A549 (cell line): ENCODE measurements at regions not wholly inside any gene's neighbourhood (a gene's known extent, or its start where the extent isn't known, plus 50 kb on each side); places are given as distances from the start of the nearest gene placed in this dataset.

Source experiments
- ATAC-seq, 2 experiments: fragments of 200-7000 bp in 1 of 2; fragments of >200 bp in 1 of 2; cut with Nextera tagmentation in 1 of 2; cut with Tn5 transposase in 1 of 2; 3 replicates each; pipeline versions ENCODE4 v1.8.0 to v1.9.1; 2018 to 2020; ENCODE audit warnings: mild to moderate bottlenecking in 1 of 2, moderate library complexity in 1 of 2
- CTCF ChIA-PET: fragments of 300-600 bp; sonication (Branson Sonifier 250); formaldehyde crosslinking; extraction: SDS; loops from one replicate; lab custom pipeline; 2021; ENCODE audit warnings: antibody characterized with exemption, inconsistent platforms; lab: Yijun Ruan, JAX
- POLR2A ChIA-PET: fragments of 350-600 bp; formaldehyde crosslinking; extraction: SDS; loops from one replicate; lab custom pipeline; 2021; ENCODE audit warnings: antibody characterized with exemption, inconsistent platforms; lab: Yijun Ruan, JAX
- DNase-seq, 2 experiments: peaks; one replicate each; pipeline versions ENCODE4 v3.0.0 to v3.0.0-alpha.2; 2011 to 2016; ENCODE audit warnings: low read depth in 1 of 2, low spot score in 1 of 2
- FAIRE-seq: peaks from 2 replicates; lab custom pipeline; 2011; peaks lifted over from hg19 to GRCh38; lab: Jason Lieb, UNC
- H3K27ac ChIP-seq, 2 experiments: fragments of >200 bp; sonication (Bioruptor Twin); formaldehyde crosslinking; 3 replicates each; pipeline ENCODE4 v1.5.1; 2016 to 2017
- H3K4me1 ChIP-seq: fragments of >200 bp; sonication (Bioruptor Twin); formaldehyde crosslinking; 3 replicates; pipeline ENCODE4 v1.6.1; 2016
- H3K4me2 ChIP-seq: fragments of >200 bp; sonication (Bioruptor Twin); formaldehyde crosslinking; 3 replicates; pipeline ENCODE4 v1.6.1; 2016
- H3K4me3 ChIP-seq: fragments of >200 bp; sonication (Bioruptor Twin); formaldehyde crosslinking; 3 replicates; pipeline ENCODE4 v1.5.1; 2016
- H3K9me3 ChIP-seq: fragments of >200 bp; sonication (Bioruptor Twin); formaldehyde crosslinking; 3 replicates; pipeline ENCODE4 v1.6.1; 2016
- BCL3 ChIP-seq: fragments of >200 bp; sonication (Bioruptor Twin); formaldehyde crosslinking; IDR thresholded peaks from 3 replicates; pipeline ENCODE4 v1.6.1; 2016
- CBX2 ChIP-seq: fragments of 200-600 bp; sonication (generic); IDR thresholded peaks from 2 replicates; pipeline ENCODE4 v1.6.1; 2016; ENCODE audit warnings: low read depth, mild to moderate bottlenecking, borderline replicate concordance
- CBX8 ChIP-seq: fragments of 200-600 bp; sonication (generic); IDR thresholded peaks from 2 replicates; pipeline ENCODE4 v1.6.1; 2016
- CEBPB ChIP-seq, 2 experiments: fragments of >200 bp in 1 of 2; sonication (Bioruptor Twin) in 1 of 2; formaldehyde crosslinking in 1 of 2; IDR thresholded peaks; 2 replicates each; pipeline ENCODE4 v1.6.1; 2012 to 2016
- CHD4 ChIP-seq: fragments of 200-600 bp; sonication (generic); IDR thresholded peaks from 2 replicates; pipeline ENCODE4 v1.6.1; 2016; ENCODE audit warnings: antibody characterized with exemption, mild to moderate bottlenecking, borderline replicate concordance
- ESRRA ChIP-seq: fragments of 150-350 bp; IDR thresholded peaks from 2 replicates; pipeline ENCODE4 v1.6.1; 2014; ENCODE audit warnings: mild to moderate bottlenecking, low read length, borderline replicate concordance
- FOSB ChIP-seq: fragments of 250-450 bp; sonication (Bioruptor Pico); IDR thresholded peaks from 2 replicates; pipeline ENCODE4 v1.5.0; 2020; ENCODE audit warnings: mild to moderate bottlenecking, moderate library complexity
- GATA3 ChIP-seq: IDR thresholded peaks from 2 replicates; pipeline ENCODE4 v1.6.1; 2012; ENCODE audit warnings: borderline replicate concordance
- HES2 ChIP-seq: fragments of >200 bp; sonication (Bioruptor Twin); formaldehyde crosslinking; IDR thresholded peaks from 2 replicates; pipeline ENCODE4 v1.6.1; 2016
- HEYL ChIP-seq: fragments of 250-450 bp; sonication (Bioruptor Pico); IDR thresholded peaks from 2 replicates; pipeline ENCODE4 v1.8.0; 2021; ENCODE audit warnings: mild to moderate bottlenecking, moderate library complexity
- HMGXB4 ChIP-seq: fragments of 250-450 bp; sonication (Bioruptor Pico); IDR thresholded peaks from 2 replicates; pipeline ENCODE4 v1.5.0; 2021; ENCODE audit warnings: mild to moderate bottlenecking, moderate library complexity, borderline replicate concordance
- HOXA7 ChIP-seq: fragments of 250-450 bp; sonication (Bioruptor Pico); IDR thresholded peaks from 2 replicates; pipeline ENCODE4 v1.5.0; 2020; ENCODE audit warnings: mild to moderate bottlenecking, moderate library complexity
- HOXB13 ChIP-seq: fragments of 250-450 bp; sonication (Bioruptor Pico); IDR thresholded peaks from 2 replicates; pipeline ENCODE4 v1.5.0; 2020; ENCODE audit warnings: low read depth, mild to moderate bottlenecking, moderate library complexity
- JUN ChIP-seq, 2 experiments: fragments of >200 bp; sonication (Bioruptor Twin); formaldehyde crosslinking; IDR thresholded peaks; 2 replicates in 1 of 2; 3 replicates in 1 of 2; pipeline ENCODE4 v1.6.1; 2016 to 2017
- JUNB ChIP-seq: fragments of >200 bp; sonication (Bioruptor Twin); formaldehyde crosslinking; IDR thresholded peaks from 2 replicates; pipeline ENCODE4 v1.6.1; 2016
- MAFK ChIP-seq: fragments of 450-650 bp; IDR thresholded peaks from 2 replicates; pipeline ENCODE4 v1.6.1; 2014; ENCODE audit not compliant: partially characterized antibody
- MYC ChIP-seq: IDR thresholded peaks from 2 replicates; pipeline ENCODE4 v1.6.1; 2012; ENCODE audit warnings: mild to moderate bottlenecking, inconsistent platforms, low read length, improper control_type of control experiment, borderline replicate concordance
- NPAS2 ChIP-seq: fragments of 250-450 bp; sonication (Bioruptor Pico); IDR thresholded peaks from 2 replicates; pipeline ENCODE4 v1.8.0; 2022; ENCODE audit warnings: mild to moderate bottlenecking, moderate library complexity, borderline replicate concordance
- NR3C1 ChIP-seq: fragments of >200 bp; sonication (Bioruptor Twin); formaldehyde crosslinking; IDR thresholded peaks from 3 replicates; pipeline ENCODE4 v1.6.1; 2017
- PHF8 ChIP-seq: fragments of 200-600 bp; sonication (generic); IDR thresholded peaks from 2 replicates; pipeline ENCODE4 v1.6.1; 2016; ENCODE audit warnings: low read depth, mild to moderate bottlenecking, antibody characterized with exemption, moderate library complexity, borderline replicate concordance
- POLR2AphosphoS2 ChIP-seq: conservative IDR thresholded peaks from 2 replicates; pipeline ENCODE4 v1.6.1; 2012; ENCODE audit warnings: low read length, improper control_type of control experiment, inconsistent platforms
- RAD21 ChIP-seq, 2 experiments: fragments of >200 bp in 1 of 2; sonication (Bioruptor Twin) in 1 of 2; formaldehyde crosslinking in 1 of 2; IDR thresholded peaks in 1 of 2; conservative IDR thresholded peaks in 1 of 2; 2 replicates in 1 of 2; 3 replicates in 1 of 2; pipeline ENCODE4 v1.6.1; 2012 to 2018; ENCODE audit warnings: inconsistent platforms in 1 of 2
- RCOR1 ChIP-seq: fragments of 150-350 bp; IDR thresholded peaks from 2 replicates; pipeline ENCODE4 v1.6.1; 2014; ENCODE audit warnings: antibody characterized with exemption, low read length, low read depth
- RFX5 ChIP-seq: fragments of 450-650 bp; IDR thresholded peaks from 2 replicates; pipeline ENCODE4 v1.7.1; 2014; ENCODE audit warnings: antibody characterized with exemption, mild to moderate bottlenecking, moderate library complexity
- SMC3 ChIP-seq: fragments of >200 bp; sonication (Bioruptor Twin); formaldehyde crosslinking; IDR thresholded peaks from 3 replicates; pipeline ENCODE4 v1.6.1; 2018; ENCODE audit warnings: inconsistent platforms
- SREBF2 ChIP-seq: fragments of 450-650 bp; IDR thresholded peaks from 2 replicates; pipeline ENCODE4 v1.6.1; 2014; ENCODE audit warnings: mild to moderate bottlenecking, moderate library complexity
- TFCP2L1 ChIP-seq: fragments of 250-450 bp; sonication (Bioruptor Pico); IDR thresholded peaks from 2 replicates; pipeline ENCODE4 v1.5.0; 2021; ENCODE audit warnings: mild to moderate bottlenecking
- USF2 ChIP-seq: fragments of 450-650 bp; IDR thresholded peaks from 2 replicates; pipeline ENCODE4 v1.6.1; 2014; ENCODE audit warnings: antibody characterized with exemption
- ZC3H11A ChIP-seq: fragments of 450-650 bp; IDR thresholded peaks from 2 replicates; pipeline ENCODE4 v1.6.1; 2014; ENCODE audit warnings: antibody characterized with exemption, mild to moderate bottlenecking
- ZSCAN20 ChIP-seq: fragments of 250-450 bp; sonication (Bioruptor Pico); IDR thresholded peaks from 2 replicates; pipeline ENCODE4 v1.8.0; 2022; ENCODE audit warnings: mild to moderate bottlenecking, moderate library complexity
- WGBS: methylation state at CpG from one replicate; pipeline ENCODE4 v1.1.6; 2017; ENCODE audit errors: missing lambda C conversion rate; 5-methylcytosine and 5-hydroxymethylcytosine counted together

- no peak for FAIRE-seq
- Histone ChIP-seq H3K4me1 (no peaks in the 10 kb centered on the region), H3K27ac (no peak overlapping the region), H3K4me3 (no peak overlapping the region), H3K9me3 (no peaks in the 10 kb centered on the region), H3K4me2 (no peak overlapping the region)
- 0% methylated on average over 2 of the region's 2 CpGs for WGBS
- POLR2A ChIA-PET = no interaction called here
- TF ChIP-seq USF2 (no peak), JUN (IDR thresholded peaks at IDR 0.05) (no peak), NR3C1 (no peak), TFCP2L1 (CRISPR knock-in tag) (no peak), ZC3H11A (no peak), PHF8 (no peak), HES2 (no peak), JUNB (no peak)
- ATAC-seq = no peak
- DNase-seq = peak in 1 of 2 experiments; percentile 5
- CTCF ChIA-PET = no interaction called here
Observed at GRCh38 chr17:13074026-13074425, 56.2 kb upstream of the ELAC2 start.

GRCh38 chr17:13073018-13073417 lies 55.2 kb upstream of the ELAC2 start:
- no peak overlapping the region for H3K4me3 ChIP-seq
- TF ChIP-seq MYC (no peak), CBX2 (no peak), HOXB13 (CRISPR knock-in tag) (no peak), RAD21 (conservative IDR thresholded peaks at IDR 0.05 in 1 of 2, IDR thresholded peaks at IDR 0.05 in 1 of 2) (no peak), CHD4 (no peak), SMC3 (no peak), NR3C1 (no peak), GATA3 (no peak), HMGXB4 (CRISPR knock-in tag) (no peak), FOSB (CRISPR knock-in tag) (no peak), HEYL (CRISPR knock-in tag) (no peak), CBX8 (no peak), CEBPB (IDR thresholded peaks at IDR 0.05) (no peak), MAFK (no peak), POLR2AphosphoS2 (no peak), SREBF2 (no peak)
- no peak for FAIRE-seq

GRCh38 chr17:13070732-13071131 lies 52.9 kb upstream of the ELAC2 start:
- H3K4me3 ChIP-seq = no peak overlapping the region
- ChIA-PET CTCF (interaction anchor here (2.7 kb wide), 1 partner anchor 40 kb away, joined by 13 read pairs; no protein-coding TSS in a partner anchor), POLR2A (no interaction called here)
- no peaks in the 10 kb centered on the region for H3K4me1 ChIP-seq
- 6% methylated on average over 2 of the region's 2 CpGs for WGBS
- H3K9me3 ChIP-seq = no peaks in the 10 kb centered on the region
- ATAC-seq = no peak
- H3K4me2 ChIP-seq = no peak overlapping the region
- DNase-seq = no peak
- no peak overlapping the region for H3K27ac ChIP-seq
- no peak for TF ChIP-seq MAFK
- no peak for TF ChIP-seq RCOR1
- no peak for TF ChIP-seq USF2
- TF ChIP-seq TFCP2L1 (CRISPR knock-in tag) = no peak
- TF ChIP-seq RFX5 = no peak
- no peak for TF ChIP-seq NPAS2 (CRISPR knock-in tag)
- TF ChIP-seq CHD4 = no peak
- TF ChIP-seq ESRRA = no peak
- TF ChIP-seq HOXA7 (CRISPR knock-in tag) = no peak
- no peak for TF ChIP-seq ZSCAN20
- TF ChIP-seq HES2 = no peak
- no peak for TF ChIP-seq CBX8
- no peak for TF ChIP-seq NR3C1
- TF ChIP-seq BCL3 = no peak
- TF ChIP-seq CEBPB (IDR thresholded peaks at IDR 0.05) = no peak
- FAIRE-seq = no peak

More at GRCh38 chr17:13073018-13073417, 55.2 kb upstream of the ELAC2 start:
- POLR2A ChIA-PET = no interaction called here
- ATAC-seq (no peak), DNase-seq (no peak)
- 43% methylated on average over 4 of the region's 4 CpGs for WGBS
- H3K27ac ChIP-seq = no peak overlapping the region
- no peak overlapping the region for H3K4me2 ChIP-seq
- CTCF ChIA-PET = no interaction called here
- H3K4me1 ChIP-seq = no peaks in the 10 kb centered on the region
- H3K9me3 ChIP-seq = no peaks in the 10 kb centered on the region
